ENCODE measurements at regions not wholly inside any gene's neighbourhood (a gene's known extent, or its start where the extent isn't known, plus 50 kb on each side); places are given as distances from the start of the nearest gene placed in this dataset.
"Not testable (repeated sequence)": the region's sequence is repeated elsewhere in the genome, so short reads cannot be mapped to it uniquely, and the experiment has no call there.

- no peak overlapping the region for H3K4me2 ChIP-seq (ENCODE audit: low read length)
- no peak overlapping the region for H3K9ac ChIP-seq (ENCODE audit: low read depth, low read length)
- no peaks in the 10 kb centered on the region for H3K4me1 ChIP-seq (ENCODE audit: control insufficient read depth, insufficient read depth, low read length)
Observed at GRCh38 chr6:8170754-8171153, 68.4 kb upstream of the EEF1E1 start.

DNA sequence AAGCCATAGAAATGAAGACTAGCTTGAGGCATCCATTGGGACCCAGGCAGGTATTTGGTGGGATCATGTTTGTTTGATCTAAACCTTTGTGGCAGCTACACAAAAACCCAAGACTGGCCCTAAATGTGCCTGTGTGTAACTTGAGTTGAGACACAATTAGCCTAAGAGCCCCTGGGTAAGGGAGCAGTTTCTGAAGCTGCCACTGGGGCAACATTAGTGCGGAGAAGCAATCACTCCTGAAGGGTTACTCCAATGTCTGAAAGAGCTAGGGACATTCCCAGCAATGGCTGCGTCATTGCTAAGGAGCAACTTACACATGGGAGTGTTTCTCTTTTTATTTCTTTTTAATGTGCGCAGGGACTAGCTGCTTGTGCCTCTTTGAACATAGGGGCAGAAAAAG lies 67.9 kb upstream of the EEF1E1 start:
- Histone ChIP-seq H3K9me3 (replicated peaks; ENCODE audit: low read length) (no peaks in the 10 kb centered on the region), H3K9ac (ENCODE audit: low read depth, low read length) (no peak overlapping the region), H3K4me3 (ENCODE audit: low read length) (no peak overlapping the region), H3K4me1 (ENCODE audit: control insufficient read depth, insufficient read depth, low read length) (no peaks in the 10 kb centered on the region), H3K4me2 (ENCODE audit: low read length) (no peak overlapping the region), H3K36me3 (ENCODE audit: insufficient read depth, low read length) (no peaks in the 10 kb centered on the region), H3K27me3 (ENCODE audit: control insufficient read depth, insufficient read depth, low read length) (no peaks in the 10 kb centered on the region)

More at GRCh38 chr6:8170754-8171153, 68.4 kb upstream of the EEF1E1 start:
- Histone ChIP-seq H3K9me3 (replicated peaks; ENCODE audit: low read length) (no peaks in the 10 kb centered on the region), H3K27me3 (ENCODE audit: control insufficient read depth, insufficient read depth, low read length) (no peaks in the 10 kb centered on the region), H3K36me3 (ENCODE audit: insufficient read depth, low read length) (no peaks in the 10 kb centered on the region), H3K4me3 (ENCODE audit: low read length) (no peak overlapping the region)

DNA sequence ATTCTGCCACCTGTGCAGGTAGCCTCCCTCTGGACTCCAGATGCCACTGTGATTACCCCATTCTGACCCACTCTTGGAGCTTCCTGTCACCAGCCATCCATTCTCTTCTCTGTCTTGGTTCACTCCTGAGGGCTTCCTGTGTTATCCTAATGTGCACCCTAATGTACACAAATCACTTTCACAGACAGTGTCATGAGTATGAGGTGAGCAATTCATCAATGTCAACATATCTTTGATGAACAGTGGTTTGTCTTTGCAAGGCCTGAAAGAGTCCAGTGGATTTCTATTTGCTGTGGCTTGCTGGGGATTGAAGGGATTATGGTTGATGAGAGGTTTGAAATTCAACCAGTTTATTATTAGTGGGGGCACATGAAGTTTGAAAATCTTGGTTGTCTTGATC lies 63.8 kb upstream of the EEF1E1 start:
- Histone ChIP-seq H3K9me3 (replicated peaks; ENCODE audit: low read length) (no peaks in the 10 kb centered on the region), H3K36me3 (ENCODE audit: insufficient read depth, low read length) (no peaks in the 10 kb centered on the region), H3K4me2 (ENCODE audit: low read length) (no peak overlapping the region), H3K4me1 (ENCODE audit: control insufficient read depth, insufficient read depth, low read length) (no peaks in the 10 kb centered on the region), H3K9ac (ENCODE audit: low read depth, low read length) (no peak overlapping the region), H3K27me3 (ENCODE audit: control insufficient read depth, insufficient read depth, low read length) (no peaks in the 10 kb centered on the region), H3K4me3 (ENCODE audit: low read length) (no peak overlapping the region)

GRCh38 chr6:8165008-8165407 lies 62.7 kb upstream of the EEF1E1 start:
- H3K4me1 ChIP-seq (ENCODE audit: control insufficient read depth, insufficient read depth, low read length); H3K36me3 ChIP-seq (ENCODE audit: insufficient read depth, low read length); H3K9ac ChIP-seq (ENCODE audit: low read depth, low read length); H3K4me2 ChIP-seq (ENCODE audit: low read length); H3K27me3 ChIP-seq (ENCODE audit: control insufficient read depth, insufficient read depth, low read length); H3K9me3 ChIP-seq (replicated peaks; ENCODE audit: low read length); H3K4me3 ChIP-seq (ENCODE audit: low read length): not testable (repeated sequence)

DNA sequence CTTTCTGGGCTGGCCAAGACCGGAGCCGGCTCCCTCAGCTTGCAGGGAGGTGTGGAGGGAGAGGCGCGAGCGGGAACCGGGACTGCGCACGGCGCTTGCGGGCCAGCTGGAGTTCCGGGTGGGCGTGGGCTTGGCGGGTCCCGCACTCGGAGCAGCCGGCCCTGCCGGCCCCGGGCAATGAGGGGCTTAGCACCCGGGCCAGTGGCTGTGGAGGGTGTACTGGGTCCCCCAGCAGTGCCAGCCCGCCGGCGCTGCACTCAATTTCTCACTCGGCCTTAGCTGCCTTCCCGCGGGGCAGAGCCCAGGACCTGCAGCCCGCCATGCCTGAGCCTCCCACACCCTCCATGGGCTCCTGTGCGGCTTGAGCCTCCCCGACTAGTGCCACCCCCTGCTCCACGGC lies 61.9 kb upstream of the EEF1E1 start:
- H3K4me2 ChIP-seq (ENCODE audit: low read length); H3K36me3 ChIP-seq (ENCODE audit: insufficient read depth, low read length); H3K9ac ChIP-seq (ENCODE audit: low read depth, low read length); H3K4me3 ChIP-seq (ENCODE audit: low read length); H3K27me3 ChIP-seq (ENCODE audit: control insufficient read depth, insufficient read depth, low read length); H3K9me3 ChIP-seq (replicated peaks; ENCODE audit: low read length); H3K4me1 ChIP-seq (ENCODE audit: control insufficient read depth, insufficient read depth, low read length): not testable (repeated sequence)

DNA sequence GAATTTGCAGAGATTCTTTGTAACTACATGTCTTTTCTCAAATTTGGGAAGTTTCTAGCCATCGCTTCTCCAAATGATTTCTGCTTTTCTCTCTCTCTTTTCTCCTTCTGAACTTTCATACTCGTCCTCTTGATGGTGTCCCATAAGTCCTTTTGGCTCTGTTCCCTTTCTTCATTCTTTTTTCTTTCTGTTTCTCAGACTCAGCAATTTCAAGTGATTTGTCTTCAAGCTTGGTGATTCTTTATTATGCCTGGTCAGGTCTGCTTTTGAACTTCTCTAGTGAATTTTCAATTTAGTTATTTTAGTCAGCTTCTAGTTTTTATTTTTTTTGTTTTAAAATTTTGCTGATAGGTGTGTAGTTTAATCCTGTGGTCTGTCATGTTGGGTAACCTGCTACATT lies 57.6 kb upstream of the EEF1E1 start:
- H3K9ac ChIP-seq (ENCODE audit: low read depth, low read length), result no peak overlapping the region
- no peaks in the 10 kb centered on the region for H3K4me1 ChIP-seq (ENCODE audit: control insufficient read depth, insufficient read depth, low read length)
- no peak overlapping the region for H3K4me3 ChIP-seq (ENCODE audit: low read length)
- no peaks in the 10 kb centered on the region for H3K9me3 ChIP-seq (replicated peaks; ENCODE audit: low read length)
- no peak overlapping the region for H3K4me2 ChIP-seq (ENCODE audit: low read length)
- no peaks in the 10 kb centered on the region for H3K27me3 ChIP-seq (ENCODE audit: control insufficient read depth, insufficient read depth, low read length)
- no peaks in the 10 kb centered on the region for H3K36me3 ChIP-seq (ENCODE audit: insufficient read depth, low read length)

- H3K27me3 ChIP-seq (ENCODE audit: control insufficient read depth, insufficient read depth, low read length), result peaks cover 3% of the 10 kb centered on the region
- H3K9me3 ChIP-seq (replicated peaks; ENCODE audit: low read length), result no peaks in the 10 kb centered on the region
- no peaks in the 10 kb centered on the region for H3K36me3 ChIP-seq (ENCODE audit: insufficient read depth, low read length)
- no peak overlapping the region for H3K4me2 ChIP-seq (ENCODE audit: low read length)
- H3K4me1 ChIP-seq (ENCODE audit: control insufficient read depth, insufficient read depth, low read length), result no peaks in the 10 kb centered on the region
- no peak overlapping the region for H3K9ac ChIP-seq (ENCODE audit: low read depth, low read length)
- H3K4me3 ChIP-seq (ENCODE audit: low read length), result no peak overlapping the region
Observed at GRCh38 chr6:8157839-8158238, 55.5 kb upstream of the EEF1E1 start.

DNA sequence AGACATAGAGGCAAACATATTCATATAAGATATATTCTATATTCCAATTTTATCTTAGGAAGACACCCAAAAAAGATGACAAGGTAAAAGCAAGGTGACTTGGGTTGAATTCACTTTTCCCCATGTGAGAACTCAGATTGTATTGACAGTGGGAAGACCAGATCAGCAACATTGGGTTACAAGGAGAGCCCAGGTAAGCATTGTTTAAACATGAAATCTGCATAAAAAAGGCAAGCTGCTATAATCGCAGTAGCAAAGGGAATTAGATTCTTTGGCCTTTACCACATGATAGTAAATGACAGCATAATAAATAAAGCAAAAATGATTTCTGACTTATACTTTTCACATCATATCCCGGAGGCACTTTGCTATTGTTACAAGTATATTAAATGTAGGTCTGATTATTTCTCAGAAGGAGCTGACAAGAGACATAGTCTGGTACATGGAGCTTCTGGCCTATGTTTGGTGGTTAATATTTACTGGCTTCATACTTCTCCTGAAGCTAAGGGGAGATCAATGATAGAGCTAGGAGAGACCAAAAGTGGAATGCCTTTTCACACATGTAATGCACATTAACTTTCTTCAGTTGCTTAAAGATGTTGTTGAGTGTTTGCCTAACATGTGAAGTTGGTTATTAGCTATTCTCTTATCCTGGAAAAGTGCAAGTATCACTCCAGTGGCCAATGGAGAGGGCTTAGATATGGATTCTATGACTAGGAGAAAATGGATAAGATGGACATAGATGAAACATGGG lies 53.1 kb upstream of the EEF1E1 start:
- no peaks in the 10 kb centered on the region for H3K9me3 ChIP-seq (replicated peaks; ENCODE audit: low read length)
- peaks cover 3% of the 10 kb centered on the region for H3K27me3 ChIP-seq (ENCODE audit: control insufficient read depth, insufficient read depth, low read length)
- H3K4me3 ChIP-seq (ENCODE audit: low read length), result no peak overlapping the region
- no peaks in the 10 kb centered on the region for H3K4me1 ChIP-seq (ENCODE audit: control insufficient read depth, insufficient read depth, low read length)
- no peak overlapping the region for H3K9ac ChIP-seq (ENCODE audit: low read depth, low read length)
- no peak overlapping the region for H3K4me2 ChIP-seq (ENCODE audit: low read length)
- H3K36me3 ChIP-seq (ENCODE audit: insufficient read depth, low read length), result no peaks in the 10 kb centered on the region
